ENCODE measurements at regions not wholly inside any gene's neighbourhood (a gene's known extent, or its start where the extent isn't known, plus 50 kb on each side); places are given as distances from the start of the nearest gene placed in this dataset.

DNA sequence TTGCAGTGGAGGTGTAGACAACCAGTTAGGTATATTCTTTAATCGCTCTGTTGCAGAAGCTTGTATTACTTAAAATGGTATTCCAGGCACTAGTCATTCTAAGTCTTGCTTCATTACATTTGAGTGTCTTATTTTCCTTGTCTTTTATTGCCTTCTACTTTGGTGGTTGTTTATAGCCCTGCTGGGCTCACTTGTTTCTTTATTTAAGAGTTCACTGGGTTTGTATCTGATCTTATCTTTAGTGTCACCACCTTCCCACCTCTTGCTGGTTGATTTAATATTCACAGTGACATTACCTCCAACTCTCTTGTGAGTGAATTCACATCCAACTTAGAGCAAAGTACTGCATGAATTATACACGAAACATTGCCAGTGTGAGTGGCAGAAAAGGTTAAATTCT is 83.6 kb upstream of the BNC2 start:
- peak; percentile 31 for DNase-seq (ENCODE audit: low read depth)

GRCh38 chr9:16951502-16951901 is 81.0 kb upstream of the BNC2 start:
- no peak for DNase-seq (ENCODE audit: low read depth)

DNA sequence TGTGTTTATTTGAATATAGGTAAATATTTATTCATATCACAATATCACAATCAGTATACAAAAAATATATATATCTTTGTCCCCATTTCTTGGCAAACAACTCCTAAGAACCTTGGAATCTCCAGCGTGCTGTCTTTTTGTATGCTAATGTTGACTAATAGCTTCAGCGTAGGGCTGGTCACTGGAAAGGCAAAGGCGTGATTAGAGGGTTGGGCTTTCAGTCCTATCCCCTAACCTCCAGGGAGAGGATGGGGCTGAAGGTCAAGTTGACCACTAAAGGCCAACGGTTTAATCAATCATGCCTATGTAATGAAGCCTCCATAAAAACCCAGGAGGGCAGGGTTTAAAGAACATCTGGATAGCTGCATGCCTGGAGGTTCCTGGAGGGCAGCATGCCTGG is 79.6 kb upstream of the BNC2 start:
- DNase-seq (ENCODE audit: low read depth) = no peak

DNA sequence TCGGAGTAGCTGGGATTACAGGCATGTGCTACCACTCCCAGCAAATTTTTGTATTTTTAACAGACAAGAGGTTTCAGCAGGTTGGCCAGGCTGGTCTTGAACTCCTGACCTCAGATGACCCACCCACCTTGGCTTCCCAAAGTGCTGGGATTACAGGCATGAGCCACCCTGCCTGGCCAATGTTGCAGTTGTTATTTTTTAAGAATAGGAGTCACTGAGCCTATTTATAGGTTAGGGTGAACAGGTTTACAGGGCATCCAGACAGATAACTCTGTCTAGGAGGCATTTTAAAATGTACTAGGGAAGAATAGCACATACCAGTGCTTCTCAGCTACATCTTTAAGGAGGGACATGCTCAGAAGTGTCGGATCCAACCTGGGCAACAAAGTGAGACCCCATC is 60.1 kb upstream of the BNC2 start:
- no peak for DNase-seq (ENCODE audit: low read depth)

DNA sequence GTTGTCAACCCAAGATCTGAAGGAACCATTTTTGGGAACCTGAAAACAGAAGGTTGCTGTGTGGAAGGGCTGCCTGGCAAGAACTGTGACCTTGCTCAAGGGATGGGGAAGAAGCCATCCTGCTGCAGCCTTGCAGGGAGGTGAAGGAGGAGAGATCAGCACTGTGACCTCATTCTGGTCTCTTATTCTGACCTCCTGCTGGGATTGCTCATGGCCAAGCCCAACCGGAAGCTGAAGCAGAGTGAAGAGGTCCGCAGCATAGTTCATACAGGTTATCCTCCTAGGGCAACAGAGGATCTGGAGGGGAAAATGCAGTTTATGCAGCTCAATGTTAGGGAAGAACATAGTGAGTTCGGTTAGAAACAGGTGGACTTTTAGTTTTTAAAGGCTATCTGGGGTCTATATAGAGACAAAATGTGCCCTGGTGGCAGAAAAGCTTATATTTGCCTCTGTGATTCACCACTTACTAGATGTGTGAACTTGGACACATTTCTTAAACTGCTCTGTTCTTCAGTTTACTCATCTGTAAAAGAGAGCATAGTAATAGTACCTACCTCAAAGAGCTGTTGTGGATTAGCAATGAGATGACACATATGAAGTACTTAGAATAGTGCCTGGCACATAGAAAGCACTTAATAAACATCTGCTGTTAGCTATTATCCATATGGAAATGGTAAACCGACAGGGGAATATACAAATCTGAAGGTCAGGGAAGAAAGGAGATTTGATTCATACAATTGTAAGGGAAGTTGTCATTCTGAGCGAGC is 57.9 kb upstream of the BNC2 start:
- peak; percentile 74 for DNase-seq (ENCODE audit: low read depth)

DNA sequence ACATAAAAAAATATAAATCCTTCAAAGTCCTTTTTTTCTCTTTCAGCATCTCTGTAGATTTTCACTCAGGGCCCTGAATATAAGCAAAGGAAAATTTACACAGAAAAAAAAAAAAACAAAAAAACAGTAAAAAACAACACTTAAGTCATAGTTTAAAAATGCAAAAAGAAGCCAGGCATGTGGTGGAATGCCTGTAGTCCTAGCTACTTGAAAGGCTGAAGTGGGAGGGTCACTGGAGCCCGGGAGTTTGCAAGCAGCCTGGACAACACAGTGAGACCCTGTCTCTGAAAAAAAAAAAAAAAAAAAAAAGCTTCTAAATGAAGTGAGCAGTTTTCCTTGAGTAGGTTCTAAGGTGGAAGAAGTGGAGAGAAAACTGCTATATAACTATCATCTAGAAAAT is 55.0 kb upstream of the BNC2 start:
- no peak for DNase-seq (ENCODE audit: low read depth)

GRCh38 chr9:16924311-16924915 is 53.9 kb upstream of the BNC2 start:
- no peak for DNase-seq (ENCODE audit: low read depth)

GRCh38 chr9:16921855-16922254 is 51.4 kb upstream of the BNC2 start:
- peak; percentile 66 for DNase-seq (ENCODE audit: low read depth)

Data from M059J (cell line).